Keratinocyte (primary cell): ENCODE measurements at regions not wholly inside any gene's neighbourhood (a gene's known extent, or its start where the extent isn't known, plus 50 kb on each side); places are given as distances from the start of the nearest gene placed in this dataset.

ENCODE experiments used
- EZH2 ChIP-seq: IDR thresholded peaks from one replicate; pipeline ENCODE4 v1.6.1; 2012; ENCODE audit warnings: inconsistent platforms, mild to moderate bottlenecking, low read length, moderate library complexity
- TF ChIP-seq, protein P1 (sequence below), 3 experiments: IDR thresholded peaks in 1 of 3; conservative IDR thresholded peaks in 1 of 3; optimal IDR thresholded peaks in 1 of 3; 2 replicates in 2 of 3; 3 replicates in 1 of 3; pipeline versions ENCODE3 to v1.5.1; 2011; ENCODE audit warnings: low read length in 3 of 3, mild to moderate bottlenecking in 3 of 3, moderate library complexity in 2 of 3, control low read depth in 1 of 3, inconsistent platforms in 1 of 3; ENCODE audit not compliant: insufficient read depth in 2 of 3; ENCODE audit errors: extremely low read depth in 1 of 3

DNA sequence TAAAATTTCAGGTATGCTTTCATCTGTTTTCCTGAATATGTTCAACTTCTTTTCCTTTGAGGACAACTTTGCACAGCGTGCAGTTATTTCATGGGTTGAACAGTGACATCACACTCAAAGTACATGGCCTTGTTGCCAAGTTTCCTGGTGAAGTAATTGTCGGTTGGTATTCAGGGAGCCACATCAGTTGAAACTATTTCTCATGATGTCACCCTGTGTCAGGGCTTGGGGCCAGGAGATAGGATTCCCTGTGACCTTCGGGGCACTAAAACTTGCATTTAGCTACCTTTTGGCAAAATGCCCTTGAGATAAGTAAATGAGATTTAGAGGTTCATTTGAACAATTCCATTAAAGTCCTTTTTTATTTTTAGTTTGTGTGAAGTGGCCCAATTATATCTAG lies 383.9 kb downstream of the SH3GL2 start:
- TF ChIP-seq, protein P1, sequence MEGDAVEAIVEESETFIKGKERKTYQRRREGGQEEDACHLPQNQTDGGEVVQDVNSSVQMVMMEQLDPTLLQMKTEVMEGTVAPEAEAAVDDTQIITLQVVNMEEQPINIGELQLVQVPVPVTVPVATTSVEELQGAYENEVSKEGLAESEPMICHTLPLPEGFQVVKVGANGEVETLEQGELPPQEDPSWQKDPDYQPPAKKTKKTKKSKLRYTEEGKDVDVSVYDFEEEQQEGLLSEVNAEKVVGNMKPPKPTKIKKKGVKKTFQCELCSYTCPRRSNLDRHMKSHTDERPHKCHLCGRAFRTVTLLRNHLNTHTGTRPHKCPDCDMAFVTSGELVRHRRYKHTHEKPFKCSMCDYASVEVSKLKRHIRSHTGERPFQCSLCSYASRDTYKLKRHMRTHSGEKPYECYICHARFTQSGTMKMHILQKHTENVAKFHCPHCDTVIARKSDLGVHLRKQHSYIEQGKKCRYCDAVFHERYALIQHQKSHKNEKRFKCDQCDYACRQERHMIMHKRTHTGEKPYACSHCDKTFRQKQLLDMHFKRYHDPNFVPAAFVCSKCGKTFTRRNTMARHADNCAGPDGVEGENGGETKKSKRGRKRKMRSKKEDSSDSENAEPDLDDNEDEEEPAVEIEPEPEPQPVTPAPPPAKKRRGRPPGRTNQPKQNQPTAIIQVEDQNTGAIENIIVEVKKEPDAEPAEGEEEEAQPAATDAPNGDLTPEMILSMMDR (optimal IDR thresholded peaks at IDR 0.05 in 1 of 3, IDR thresholded peaks at IDR 0.05 in 1 of 3, conservative IDR thresholded peaks at IDR 0.05 in 1 of 3; ENCODE audit: extremely low read depth in 1 of 3, insufficient read depth in 2 of 3, low read length in 3 of 3), result no peak
- TF ChIP-seq EZH2, result no peak
